OCI-LY7 (cell line): ENCODE measurements at regions not wholly inside any gene's neighbourhood (a gene's known extent, or its start where the extent isn't known, plus 50 kb on each side); places are given as distances from the start of the nearest gene placed in this dataset.
"Not testable (repeated sequence)": the region's sequence is repeated elsewhere in the genome, so short reads cannot be mapped to it uniquely, and the experiment has no call there.

ENCODE experiments used
- CTCF ChIP-seq: fragments of 200-600 bp; sonication (generic); conservative IDR thresholded peaks from 2 replicates; pipeline ENCODE4 v1.5.1; 2014; ENCODE audit warnings: mild to moderate bottlenecking, antibody characterized with exemption, low read length, moderate library complexity, mixed read lengths
- EZH2phosphoT487 ChIP-seq: fragments of 200-600 bp; sonication (generic); IDR thresholded peaks from 2 replicates; pipeline ENCODE4 v1.6.1; 2018; ENCODE audit warnings: low read depth, borderline replicate concordance, mild to moderate bottlenecking, mixed run types, antibody characterized with exemption, low read length, moderate library complexity, mixed read lengths

- TF ChIP-seq CTCF, EZH2phosphoT487: not testable (repeated sequence)
These were observed 846.2 kb downstream of the RNF144A start for GRCh38 chr2:7763418-7763817.
